Esophagus muscularis mucosa (tissue), 4 donors: ENCODE measurements at regions not wholly inside any gene's neighbourhood (a gene's known extent, or its start where the extent isn't known, plus 50 kb on each side); places are given as distances from the start of the nearest gene placed in this dataset.

Experiments used
- EP300 ChIP-seq: sonication (generic); formaldehyde crosslinking; IDR thresholded peaks from one replicate; pipeline ENCODE4 v1.6.1; 2017; ENCODE audit warnings: antibody characterized with exemption
- POLR2A ChIP-seq: fragments of 450-650 bp; IDR thresholded peaks from one replicate; pipeline ENCODE4 v1.6.1; 2017; ENCODE audit warnings: antibody characterized with exemption, moderate library complexity, mild to moderate bottlenecking, low read depth
- POLR2AphosphoS5 ChIP-seq, 2 donors: sonication (generic); formaldehyde crosslinking; IDR thresholded peaks; one replicate each; pipeline ENCODE4 v1.6.1; 2017; ENCODE audit warnings: antibody characterized with exemption in 2 of 2
- TF ChIP-seq, protein P1 (sequence below), 3 experiments: fragments of 200-600 bp in 2 of 3; fragments of 450-650 bp in 1 of 3; sonication (generic) in 2 of 3; IDR thresholded peaks; one replicate each; pipeline ENCODE4 v1.5.1; 2017 to 2019; ENCODE audit warnings: antibody characterized with exemption in 3 of 3, mild to moderate bottlenecking in 2 of 3, moderate library complexity in 1 of 3

DNA sequence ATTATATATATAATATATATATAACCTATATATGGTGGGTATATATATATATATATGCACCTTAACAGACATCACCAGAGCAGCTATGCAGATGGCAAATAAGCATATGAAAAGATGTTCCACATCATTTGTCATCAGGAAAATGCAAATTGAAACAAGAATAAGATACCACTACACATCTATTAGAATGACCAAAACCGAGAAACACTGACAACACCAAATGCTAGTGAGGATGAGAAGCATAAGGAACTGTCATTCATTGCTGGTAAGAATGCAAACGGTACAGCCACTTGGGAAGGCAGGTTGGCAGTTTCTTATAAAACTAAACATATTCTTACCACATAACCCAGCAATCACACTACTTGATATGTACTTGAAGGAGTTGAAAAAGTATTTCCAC is 219.8 kb upstream of the PRMT6 start:
- TF ChIP-seq, protein P1, sequence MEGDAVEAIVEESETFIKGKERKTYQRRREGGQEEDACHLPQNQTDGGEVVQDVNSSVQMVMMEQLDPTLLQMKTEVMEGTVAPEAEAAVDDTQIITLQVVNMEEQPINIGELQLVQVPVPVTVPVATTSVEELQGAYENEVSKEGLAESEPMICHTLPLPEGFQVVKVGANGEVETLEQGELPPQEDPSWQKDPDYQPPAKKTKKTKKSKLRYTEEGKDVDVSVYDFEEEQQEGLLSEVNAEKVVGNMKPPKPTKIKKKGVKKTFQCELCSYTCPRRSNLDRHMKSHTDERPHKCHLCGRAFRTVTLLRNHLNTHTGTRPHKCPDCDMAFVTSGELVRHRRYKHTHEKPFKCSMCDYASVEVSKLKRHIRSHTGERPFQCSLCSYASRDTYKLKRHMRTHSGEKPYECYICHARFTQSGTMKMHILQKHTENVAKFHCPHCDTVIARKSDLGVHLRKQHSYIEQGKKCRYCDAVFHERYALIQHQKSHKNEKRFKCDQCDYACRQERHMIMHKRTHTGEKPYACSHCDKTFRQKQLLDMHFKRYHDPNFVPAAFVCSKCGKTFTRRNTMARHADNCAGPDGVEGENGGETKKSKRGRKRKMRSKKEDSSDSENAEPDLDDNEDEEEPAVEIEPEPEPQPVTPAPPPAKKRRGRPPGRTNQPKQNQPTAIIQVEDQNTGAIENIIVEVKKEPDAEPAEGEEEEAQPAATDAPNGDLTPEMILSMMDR (IDR thresholded peaks at IDR 0.05): no peak
- no peak for TF ChIP-seq POLR2AphosphoS5 (IDR thresholded peaks at IDR 0.05)
- no peak for TF ChIP-seq POLR2A
- no peak for TF ChIP-seq EP300
